ENCODE measurements at regions not wholly inside any gene's neighbourhood (a gene's known extent, or its start where the extent isn't known, plus 50 kb on each side); places are given as distances from the start of the nearest gene placed in this dataset.

- Histone ChIP-seq H4K20me1 (replicated peaks; ENCODE audit: control insufficient read depth, extremely low read depth, insufficient read depth, low read length) (no peaks in the 10 kb centered on the region), H3K27ac (ENCODE audit: insufficient read depth, low read depth, low read length) (no peak overlapping the region), H3K9me1 (replicated peaks; ENCODE audit: control insufficient read depth, extremely low read depth, insufficient read depth, low read length) (no peaks in the 10 kb centered on the region), H3K4me3 (replicated peaks in 1 of 3; ENCODE audit: insufficient read depth in 1 of 3, low read depth in 1 of 3, low read length in 3 of 3) (no peak overlapping the region), H3K4me1 (ENCODE audit: control insufficient read depth, extremely low read depth, insufficient read depth, low read length) (no peaks in the 10 kb centered on the region), H3K4me2 (ENCODE audit: insufficient read depth, low read length) (no peak overlapping the region), H3K9me3 (replicated peaks; ENCODE audit: control insufficient read depth, insufficient read depth, low read length) (no peaks in the 10 kb centered on the region), H3K9ac (replicated peaks; ENCODE audit: extremely low read depth, insufficient read depth, low read length) (no peak overlapping the region), H3K27me3 (ENCODE audit: control insufficient read depth in 2 of 2, insufficient read depth in 2 of 2, low read length in 2 of 2) (no peaks in the 10 kb centered on the region), H3K79me2 (ENCODE audit: control insufficient read depth, insufficient read depth, low read length) (no peaks in the 10 kb centered on the region), H2AFZ (ENCODE audit: low read depth, low read length) (no peak overlapping the region), H3K36me3 (ENCODE audit: control insufficient read depth in 2 of 2, extremely low read depth in 1 of 2, insufficient read depth in 2 of 2, low read length in 2 of 2) (no peaks in the 10 kb centered on the region)
- intact Hi-C loops (cut with micrococcal nuclease) (no loop called here), dilution Hi-C loops (cut with MboI; ENCODE audit: extremely low pct_ligation_motif_present, low sequenced_read_pairs) (no loop called here)
- no peak for FAIRE-seq
- BruUV-seq (replicated peaks) = no TSS peak
- ChIA-PET CTCF (no interaction called here), POLR2A (no interaction called here)
- no peak for DNase-seq (ENCODE audit: low read depth, low spot score)
- TF ChIP-seq FOS (IDR thresholded peaks at IDR 0.05; ENCODE audit: borderline replicate concordance, insufficient read depth, low read length) = no peak
- TF ChIP-seq CTCF (IDR thresholded peaks at IDR 0.05; ENCODE audit: extremely low read depth in 1 of 2, insufficient read depth in 1 of 2, low read depth in 1 of 2, low read length in 2 of 2) = no peak
- TF ChIP-seq MAX (IDR thresholded peaks at IDR 0.05; ENCODE audit: insufficient read depth, insufficient read length) = no peak
- no peak for TF ChIP-seq GATA2 (IDR thresholded peaks at IDR 0.05; ENCODE audit: insufficient read depth, insufficient read length, low read depth, low read length)
- TF ChIP-seq MYC (IDR thresholded peaks at IDR 0.05; ENCODE audit: low read depth, low read length) = no peak
- no peak for TF ChIP-seq EZH2 (IDR thresholded peaks at IDR 0.05; ENCODE audit: borderline replicate concordance, low read depth, low read length, severe bottlenecking)
- no peak for TF ChIP-seq JUN (IDR thresholded peaks at IDR 0.05; ENCODE audit: borderline replicate concordance, insufficient read depth, insufficient read length, low read depth)
- no peak for TF ChIP-seq POLR2A (IDR thresholded peaks at IDR 0.05; ENCODE audit: low read depth, low read length)
- no peak for TF ChIP-seq POLR2AphosphoS5 (IDR thresholded peaks at IDR 0.05; ENCODE audit: insufficient read depth, low read depth, low read length)
Measured at GRCh38 chr6:76166874-76167273, 94.4 kb upstream of the IMPG1 start.

Data from endothelial cell of umbilical vein (primary cell).